Chondrocyte (in vitro differentiated cells): ENCODE measurements at regions not wholly inside any gene's neighbourhood (a gene's known extent, or its start where the extent isn't known, plus 50 kb on each side); places are given as distances from the start of the nearest gene placed in this dataset.

Source experiments
- DNase-seq: peaks from one replicate; pipeline ENCODE4 v3.0.0; 2021; ENCODE audit warnings: mixed read lengths, low spot score
- H3K27ac Mint-ChIP-seq: one replicate; pipeline ENCODE4 v1.8.0; 2021; ENCODE audit warnings: mild to moderate bottlenecking, moderate library complexity, mixed read lengths; ENCODE audit not compliant: unreplicated experiment
- H3K27me3 Mint-ChIP-seq: 2 replicates; pipeline ENCODE4 v1.8.0; 2021; ENCODE audit warnings: low read depth, mixed read lengths
- H3K36me3 Mint-ChIP-seq: 2 replicates; pipeline ENCODE4 v1.8.0; 2021; ENCODE audit warnings: low read depth, mixed read lengths
- H3K4me1 Mint-ChIP-seq: 2 replicates; pipeline ENCODE4 v1.8.0; 2021; ENCODE audit warnings: low read depth, mild to moderate bottlenecking, mixed read lengths
- H3K4me3 Mint-ChIP-seq: one replicate; pipeline ENCODE4 v1.8.0; 2021; ENCODE audit warnings: mild to moderate bottlenecking, moderate library complexity, mixed read lengths; ENCODE audit not compliant: unreplicated experiment
- H3K9me3 Mint-ChIP-seq: 2 replicates; pipeline ENCODE4 v1.8.0; 2021; ENCODE audit warnings: low read depth, mixed read lengths
- TF ChIP-seq, protein P1 (sequence below): fragments of 200-600 bp; sonication (generic); IDR thresholded peaks from 2 replicates; pipeline ENCODE4 v1.5.0; 2021; ENCODE audit warnings: antibody characterized with exemption, mild to moderate bottlenecking, moderate library complexity

DNA sequence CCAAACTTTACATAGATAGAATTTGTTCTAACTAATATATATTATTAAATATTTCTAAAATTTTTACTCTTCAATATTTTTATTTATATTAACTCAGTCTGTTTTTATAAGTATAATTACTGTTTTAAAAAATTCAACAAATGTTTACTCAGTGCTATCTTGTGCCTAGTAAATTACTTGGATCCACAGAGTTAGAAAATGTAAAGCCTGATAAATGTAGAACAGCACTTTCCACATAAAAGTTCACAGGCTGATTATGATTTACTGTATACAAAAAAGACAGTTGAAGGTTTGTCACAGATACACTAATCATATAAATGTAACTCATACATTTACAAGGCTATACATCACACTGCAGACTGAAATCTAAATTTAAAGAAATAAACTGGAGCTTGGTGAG, 170.0 kb downstream of the FOXG1 start:
- Mint-ChIP-seq H3K27ac (no peak overlapping the region), H3K4me1 (no peaks in the 10 kb centered on the region), H3K9me3 (peaks cover 29% of the 10 kb centered on the region), H3K27me3 (no peaks in the 10 kb centered on the region), H3K4me3 (no peak overlapping the region), H3K36me3 (no peaks in the 10 kb centered on the region)
- no peak for DNase-seq
- TF ChIP-seq, protein P1, sequence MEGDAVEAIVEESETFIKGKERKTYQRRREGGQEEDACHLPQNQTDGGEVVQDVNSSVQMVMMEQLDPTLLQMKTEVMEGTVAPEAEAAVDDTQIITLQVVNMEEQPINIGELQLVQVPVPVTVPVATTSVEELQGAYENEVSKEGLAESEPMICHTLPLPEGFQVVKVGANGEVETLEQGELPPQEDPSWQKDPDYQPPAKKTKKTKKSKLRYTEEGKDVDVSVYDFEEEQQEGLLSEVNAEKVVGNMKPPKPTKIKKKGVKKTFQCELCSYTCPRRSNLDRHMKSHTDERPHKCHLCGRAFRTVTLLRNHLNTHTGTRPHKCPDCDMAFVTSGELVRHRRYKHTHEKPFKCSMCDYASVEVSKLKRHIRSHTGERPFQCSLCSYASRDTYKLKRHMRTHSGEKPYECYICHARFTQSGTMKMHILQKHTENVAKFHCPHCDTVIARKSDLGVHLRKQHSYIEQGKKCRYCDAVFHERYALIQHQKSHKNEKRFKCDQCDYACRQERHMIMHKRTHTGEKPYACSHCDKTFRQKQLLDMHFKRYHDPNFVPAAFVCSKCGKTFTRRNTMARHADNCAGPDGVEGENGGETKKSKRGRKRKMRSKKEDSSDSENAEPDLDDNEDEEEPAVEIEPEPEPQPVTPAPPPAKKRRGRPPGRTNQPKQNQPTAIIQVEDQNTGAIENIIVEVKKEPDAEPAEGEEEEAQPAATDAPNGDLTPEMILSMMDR = no peak

DNA sequence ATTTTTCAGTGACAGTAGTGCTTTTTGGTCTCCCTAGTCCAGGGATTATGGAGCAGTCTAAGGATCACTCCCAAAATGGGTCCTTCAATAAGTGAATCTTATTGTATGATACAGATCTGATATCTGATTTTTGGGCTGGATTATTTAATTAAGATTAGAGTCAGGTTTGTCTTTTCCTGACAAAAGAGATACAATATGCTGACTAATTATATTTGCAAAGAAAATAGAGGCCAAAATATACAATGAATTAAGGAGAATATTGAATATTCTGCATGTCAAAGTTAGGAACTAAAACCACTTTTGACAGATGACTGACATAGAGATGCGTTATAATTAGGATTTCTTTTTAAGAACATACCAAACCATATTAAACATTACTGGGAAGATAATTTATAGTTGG, 175.2 kb downstream of the FOXG1 start:
- no peak overlapping the region for H3K27ac Mint-ChIP-seq
- TF ChIP-seq, protein P1 = no peak
- H3K4me3 Mint-ChIP-seq = no peak overlapping the region
- H3K9me3 Mint-ChIP-seq = peaks cover 11% of the 10 kb centered on the region
- H3K36me3 Mint-ChIP-seq = no peaks in the 10 kb centered on the region
- no peaks in the 10 kb centered on the region for H3K27me3 Mint-ChIP-seq
- no peaks in the 10 kb centered on the region for H3K4me1 Mint-ChIP-seq
- no peak for DNase-seq

- Mint-ChIP-seq H3K4me3 (no peak overlapping the region), H3K27ac (no peak overlapping the region), H3K4me1 (no peaks in the 10 kb centered on the region), H3K9me3 (peaks cover 9% of the 10 kb centered on the region), H3K27me3 (no peaks in the 10 kb centered on the region), H3K36me3 (no peaks in the 10 kb centered on the region)
- TF ChIP-seq, protein P1 = no peak
- no peak for DNase-seq
Measured at GRCh38 chr14:28944605-28945004, 178.0 kb downstream of the FOXG1 start.

- Mint-ChIP-seq H3K9me3 (peaks cover 19% of the 10 kb centered on the region), H3K4me3 (no peak overlapping the region), H3K36me3 (no peaks in the 10 kb centered on the region), H3K4me1 (no peaks in the 10 kb centered on the region), H3K27ac (no peak overlapping the region), H3K27me3 (no peaks in the 10 kb centered on the region)
- TF ChIP-seq, protein P1 = no peak
- DNase-seq = no peak
Measured at GRCh38 chr14:28946267-28946666, 179.7 kb downstream of the FOXG1 start.

GRCh38 chr14:28949503-28949902, 182.9 kb downstream of the FOXG1 start:
- TF ChIP-seq, protein P1 = no peak
- Mint-ChIP-seq H3K36me3 (no peaks in the 10 kb centered on the region), H3K4me1 (no peaks in the 10 kb centered on the region), H3K4me3 (no peak overlapping the region), H3K27me3 (no peaks in the 10 kb centered on the region), H3K9me3 (peaks cover 17% of the 10 kb centered on the region), H3K27ac (no peak overlapping the region)
- DNase-seq = no peak
